NT2/D1 (cell line): ENCODE measurements at regions not wholly inside any gene's neighbourhood (a gene's known extent, or its start where the extent isn't known, plus 50 kb on each side); places are given as distances from the start of the nearest gene placed in this dataset.

ENCODE experiments used
- SUZ12 ChIP-seq: IDR thresholded peaks from 2 replicates; pipeline ENCODE4 v1.6.1; 2011; ENCODE audit not compliant: insufficient read length, insufficient read depth; ENCODE audit errors: extremely low read depth
- YY1 ChIP-seq: IDR thresholded peaks from 2 replicates; pipeline ENCODE4 v1.6.1; 2011; ENCODE audit not compliant: insufficient read length, insufficient read depth
- ZNF274 ChIP-seq: IDR thresholded peaks from 2 replicates; pipeline ENCODE4 v1.6.1; 2011; ENCODE audit warnings: mild to moderate bottlenecking, low read depth, low read length

DNA sequence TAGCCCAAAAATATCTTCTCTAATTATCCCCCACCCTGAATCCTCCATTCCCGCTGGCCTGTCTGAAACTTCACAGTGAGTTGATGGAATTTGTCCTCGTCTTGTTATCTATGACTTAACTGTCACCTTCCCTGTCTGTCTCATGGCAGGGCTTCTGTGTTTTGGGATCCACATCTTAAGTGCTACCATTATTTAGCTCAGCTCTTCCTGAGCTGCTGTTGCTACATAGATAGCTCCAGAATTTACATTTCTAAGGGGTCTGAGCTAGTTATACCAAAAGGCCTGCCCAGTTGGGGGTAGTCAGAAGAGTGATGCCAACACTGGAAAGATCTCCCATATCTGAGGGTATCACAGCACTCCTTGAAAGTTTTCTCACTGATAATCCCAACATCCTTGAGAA is 57.0 kb upstream of the CDKN3 start:
- no peak for TF ChIP-seq ZNF274
- TF ChIP-seq YY1 = no peak
- TF ChIP-seq SUZ12 = no peak
